ENCODE measurements at regions not wholly inside any gene's neighbourhood (a gene's known extent, or its start where the extent isn't known, plus 50 kb on each side); places are given as distances from the start of the nearest gene placed in this dataset.

GRCh38 chr5:56676091-56676768, 139.1 kb upstream of the MAP3K1 start (continued):
- TF ChIP-seq IKZF5 (CRISPR knock-in tag; IDR thresholded peaks at IDR 0.05) (0 out of 2 replicates have a peak, but pooled peaks have one; percentile 27), ZNF772 (CRISPR knock-in tag; IDR thresholded peaks at IDR 0.05) (0 out of 2 replicates have a peak, but pooled peaks have one; percentile 32), PHB2 (IDR thresholded peaks at IDR 0.05; ENCODE audit: partially characterized antibody) (no peak), ZNF792 (CRISPR knock-in tag; IDR thresholded peaks at IDR 0.05) (0 out of 2 replicates have a peak, but pooled peaks have one; percentile 43), ZNF235 (CRISPR knock-in tag; IDR thresholded peaks at IDR 0.05; ENCODE audit: borderline replicate concordance) (no peak), CBX5 (CRISPR knock-in tag; IDR thresholded peaks at IDR 0.05; ENCODE audit: borderline replicate concordance) (peak; percentile 46; the same call in 1 of the 2 replicates), ZBTB26 (CRISPR knock-in tag; IDR thresholded peaks at IDR 0.05; ENCODE audit: borderline replicate concordance) (peak; percentile 96), ZNF264 (CRISPR knock-in tag; IDR thresholded peaks at IDR 0.05) (peak; percentile 88; the same call in 1 of the 2 replicates), ZGPAT (CRISPR knock-in tag; IDR thresholded peaks at IDR 0.05) (peak; percentile 40; the same call in 1 of the 2 replicates), ZNF101 (CRISPR knock-in tag; IDR thresholded peaks at IDR 0.05; ENCODE audit: borderline replicate concordance, low read depth) (no peak), ELK4 (CRISPR knock-in tag; IDR thresholded peaks at IDR 0.05; ENCODE audit: borderline replicate concordance) (no peak), RXRB (CRISPR knock-in tag; IDR thresholded peaks at IDR 0.05; ENCODE audit: borderline replicate concordance) (peak; percentile 50; the same call in 1 of the 2 replicates), FOXA3 (CRISPR knock-in tag; IDR thresholded peaks at IDR 0.05) (peak; percentile 36), ZNF556 (CRISPR knock-in tag; IDR thresholded peaks at IDR 0.05; ENCODE audit: borderline replicate concordance) (no peak), SIX4 (CRISPR knock-in tag; IDR thresholded peaks at IDR 0.05) (peak; percentile 74), PPARG (CRISPR knock-in tag; conservative IDR thresholded peaks at IDR 0.05) (0 out of 2 replicates have a peak, but pooled peaks have one; percentile 18), SIN3B (IDR thresholded peaks at IDR 0.05; ENCODE audit: low read length) (no peak), ZSCAN31 (CRISPR knock-in tag; IDR thresholded peaks at IDR 0.05; ENCODE audit: low read depth) (no peak), NR2F6 (IDR thresholded peaks at IDR 0.05) (no peak), NR2F6 (CRISPR knock-in tag; IDR thresholded peaks at IDR 0.05) (peak; percentile 42; the same call in 1 of the 2 replicates)
- TF ChIP-seq, protein P1, sequence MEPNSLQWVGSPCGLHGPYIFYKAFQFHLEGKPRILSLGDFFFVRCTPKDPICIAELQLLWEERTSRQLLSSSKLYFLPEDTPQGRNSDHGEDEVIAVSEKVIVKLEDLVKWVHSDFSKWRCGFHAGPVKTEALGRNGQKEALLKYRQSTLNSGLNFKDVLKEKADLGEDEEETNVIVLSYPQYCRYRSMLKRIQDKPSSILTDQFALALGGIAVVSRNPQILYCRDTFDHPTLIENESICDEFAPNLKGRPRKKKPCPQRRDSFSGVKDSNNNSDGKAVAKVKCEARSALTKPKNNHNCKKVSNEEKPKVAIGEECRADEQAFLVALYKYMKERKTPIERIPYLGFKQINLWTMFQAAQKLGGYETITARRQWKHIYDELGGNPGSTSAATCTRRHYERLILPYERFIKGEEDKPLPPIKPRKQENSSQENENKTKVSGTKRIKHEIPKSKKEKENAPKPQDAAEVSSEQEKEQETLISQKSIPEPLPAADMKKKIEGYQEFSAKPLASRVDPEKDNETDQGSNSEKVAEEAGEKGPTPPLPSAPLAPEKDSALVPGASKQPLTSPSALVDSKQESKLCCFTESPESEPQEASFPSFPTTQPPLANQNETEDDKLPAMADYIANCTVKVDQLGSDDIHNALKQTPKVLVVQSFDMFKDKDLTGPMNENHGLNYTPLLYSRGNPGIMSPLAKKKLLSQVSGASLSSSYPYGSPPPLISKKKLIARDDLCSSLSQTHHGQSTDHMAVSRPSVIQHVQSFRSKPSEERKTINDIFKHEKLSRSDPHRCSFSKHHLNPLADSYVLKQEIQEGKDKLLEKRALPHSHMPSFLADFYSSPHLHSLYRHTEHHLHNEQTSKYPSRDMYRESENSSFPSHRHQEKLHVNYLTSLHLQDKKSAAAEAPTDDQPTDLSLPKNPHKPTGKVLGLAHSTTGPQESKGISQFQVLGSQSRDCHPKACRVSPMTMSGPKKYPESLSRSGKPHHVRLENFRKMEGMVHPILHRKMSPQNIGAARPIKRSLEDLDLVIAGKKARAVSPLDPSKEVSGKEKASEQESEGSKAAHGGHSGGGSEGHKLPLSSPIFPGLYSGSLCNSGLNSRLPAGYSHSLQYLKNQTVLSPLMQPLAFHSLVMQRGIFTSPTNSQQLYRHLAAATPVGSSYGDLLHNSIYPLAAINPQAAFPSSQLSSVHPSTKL (CRISPR knock-in tag; IDR thresholded peaks at IDR 0.05) = peak; percentile 88

Measured in HepG2 (cell line).